ENCODE measurements at regions not wholly inside any gene's neighbourhood (a gene's known extent, or its start where the extent isn't known, plus 50 kb on each side); places are given as distances from the start of the nearest gene placed in this dataset.

DNA sequence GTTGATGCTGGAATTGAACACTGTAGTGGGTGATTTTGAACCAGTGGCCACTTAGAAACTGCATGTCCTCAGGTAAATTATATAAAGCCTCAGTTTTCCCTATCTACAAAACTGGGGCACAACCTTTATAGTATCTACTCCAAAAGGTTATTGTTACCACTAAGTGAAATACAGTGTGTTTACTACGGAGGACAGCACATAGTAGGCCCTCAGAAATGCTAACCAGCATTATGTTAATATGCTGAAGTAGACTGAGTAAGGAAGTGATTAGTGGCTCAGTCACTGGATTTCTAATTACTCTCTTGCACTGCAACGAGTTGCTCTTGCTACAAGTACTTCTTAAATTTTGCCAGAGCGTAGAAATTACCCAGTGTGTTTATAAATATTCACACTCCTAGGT, 139.5 kb downstream of the HAUS1 start (continued):
- TF ChIP-seq SIN3A (conservative IDR thresholded peaks at IDR 0.05 in 1 of 2, IDR thresholded peaks at IDR 0.05 in 1 of 2; ENCODE audit: low read depth in 1 of 2, low read length in 2 of 2): no peak

Measured in H1 (cell line).